ENCODE measurements at regions not wholly inside any gene's neighbourhood (a gene's known extent, or its start where the extent isn't known, plus 50 kb on each side); places are given as distances from the start of the nearest gene placed in this dataset.

DNA sequence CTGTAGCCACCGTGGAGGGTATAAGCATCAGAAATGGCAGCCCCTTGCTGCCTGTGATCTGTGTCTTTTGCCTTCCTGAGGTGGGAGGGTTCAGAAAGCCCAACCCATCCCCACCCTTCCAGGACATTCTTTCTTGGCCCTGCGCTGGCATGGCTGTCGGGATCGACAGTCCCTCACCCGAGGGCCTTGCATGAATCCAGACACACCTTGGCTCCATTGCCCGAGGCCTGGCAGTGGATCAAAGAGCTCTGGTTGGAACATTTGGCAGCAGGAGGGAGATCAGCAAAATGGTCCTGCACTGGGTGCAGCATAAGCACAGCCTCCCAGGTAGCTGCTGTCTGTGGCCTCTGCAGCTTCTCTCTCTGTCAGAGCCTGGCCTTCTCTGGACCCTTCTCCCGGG, 246.6 kb upstream of the MAF start:
- no peak for TF ChIP-seq EP300 (IDR thresholded peaks at IDR 0.05)
- TF ChIP-seq, protein P1, sequence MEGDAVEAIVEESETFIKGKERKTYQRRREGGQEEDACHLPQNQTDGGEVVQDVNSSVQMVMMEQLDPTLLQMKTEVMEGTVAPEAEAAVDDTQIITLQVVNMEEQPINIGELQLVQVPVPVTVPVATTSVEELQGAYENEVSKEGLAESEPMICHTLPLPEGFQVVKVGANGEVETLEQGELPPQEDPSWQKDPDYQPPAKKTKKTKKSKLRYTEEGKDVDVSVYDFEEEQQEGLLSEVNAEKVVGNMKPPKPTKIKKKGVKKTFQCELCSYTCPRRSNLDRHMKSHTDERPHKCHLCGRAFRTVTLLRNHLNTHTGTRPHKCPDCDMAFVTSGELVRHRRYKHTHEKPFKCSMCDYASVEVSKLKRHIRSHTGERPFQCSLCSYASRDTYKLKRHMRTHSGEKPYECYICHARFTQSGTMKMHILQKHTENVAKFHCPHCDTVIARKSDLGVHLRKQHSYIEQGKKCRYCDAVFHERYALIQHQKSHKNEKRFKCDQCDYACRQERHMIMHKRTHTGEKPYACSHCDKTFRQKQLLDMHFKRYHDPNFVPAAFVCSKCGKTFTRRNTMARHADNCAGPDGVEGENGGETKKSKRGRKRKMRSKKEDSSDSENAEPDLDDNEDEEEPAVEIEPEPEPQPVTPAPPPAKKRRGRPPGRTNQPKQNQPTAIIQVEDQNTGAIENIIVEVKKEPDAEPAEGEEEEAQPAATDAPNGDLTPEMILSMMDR (IDR thresholded peaks at IDR 0.05): no peak
